ENCODE measurements at regions not wholly inside any gene's neighbourhood (a gene's known extent, or its start where the extent isn't known, plus 50 kb on each side); places are given as distances from the start of the nearest gene placed in this dataset.
"Not testable (repeated sequence)": the region's sequence is repeated elsewhere in the genome, so short reads cannot be mapped to it uniquely, and the experiment has no call there.

GRCh38 chr14:53252141-53252540 lies 99.0 kb upstream of the DDHD1 start:
- TF ChIP-seq TARDBP (IDR thresholded peaks at IDR 0.05) = no peak
- DNase-seq (ENCODE audit: extremely low spot score) = no peak
- POLR2A ChIA-PET = no interaction called here
- CTCF ChIA-PET = no interaction called here

GRCh38 chr14:53249059-53249458 lies 95.9 kb upstream of the DDHD1 start:
- no peak for TF ChIP-seq FOXK2 (IDR thresholded peaks at IDR 0.05)
- no peak for TF ChIP-seq LEF1 (IDR thresholded peaks at IDR 0.05; ENCODE audit: borderline replicate concordance)
- no peak for TF ChIP-seq ELF4 (IDR thresholded peaks at IDR 0.05)
- POLR2A ChIA-PET = no interaction called here
- CTCF ChIA-PET = no interaction called here
- no peak for DNase-seq (ENCODE audit: extremely low spot score)

- TF ChIP-seq FOXM1 (IDR thresholded peaks at IDR 0.05; ENCODE audit: borderline replicate concordance) = no peak
- TF ChIP-seq ZNF384 (IDR thresholded peaks at IDR 0.05) = no peak
- TF ChIP-seq SUZ12 (IDR thresholded peaks at IDR 0.05) = no peak
- no peak for TF ChIP-seq LEF1 (IDR thresholded peaks at IDR 0.05; ENCODE audit: borderline replicate concordance)
- no peak for TF ChIP-seq FOXA1 (IDR thresholded peaks at IDR 0.05)
- TF ChIP-seq SP1 (IDR thresholded peaks at IDR 0.05) = no peak
- no peak for TF ChIP-seq FOXK2 (IDR thresholded peaks at IDR 0.05)
- TF ChIP-seq CTBP1 (IDR thresholded peaks at IDR 0.05; ENCODE audit: borderline replicate concordance) = no peak
- no peak for TF ChIP-seq HDGF (IDR thresholded peaks at IDR 0.05; ENCODE audit: borderline replicate concordance)
- no peak for TF ChIP-seq BHLHE40 (IDR thresholded peaks at IDR 0.05; ENCODE audit: borderline replicate concordance)
- TF ChIP-seq ARNT (IDR thresholded peaks at IDR 0.05) = no peak
- TF ChIP-seq PKNOX1 (IDR thresholded peaks at IDR 0.05) = no peak
- TF ChIP-seq ELF4 (IDR thresholded peaks at IDR 0.05) = no peak
- no peak for TF ChIP-seq NFRKB (IDR thresholded peaks at IDR 0.05)
- TF ChIP-seq TARDBP (IDR thresholded peaks at IDR 0.05) = no peak
- no peak for TF ChIP-seq L3MBTL2 (conservative IDR thresholded peaks at IDR 0.05)
- CTCF ChIA-PET = no interaction called here
- POLR2A ChIA-PET = no interaction called here
- DNase-seq (ENCODE audit: extremely low spot score) = no peak
These were observed 94.7 kb upstream of the DDHD1 start for GRCh38 chr14:53247596-53248370.

- POLR2A ChIA-PET; CTCF ChIA-PET; DNase-seq (ENCODE audit: extremely low spot score): not testable (repeated sequence)
These were observed 89.8 kb upstream of the DDHD1 start for GRCh38 chr14:53242898-53243297.

GRCh38 chr14:53237488-53237887 lies 84.4 kb upstream of the DDHD1 start:
- no peak for DNase-seq (ENCODE audit: extremely low spot score)
- TF ChIP-seq HDGF (IDR thresholded peaks at IDR 0.05; ENCODE audit: borderline replicate concordance) = no peak
- TF ChIP-seq LEF1 (IDR thresholded peaks at IDR 0.05; ENCODE audit: borderline replicate concordance) = no peak
- no peak for TF ChIP-seq FOXA1 (IDR thresholded peaks at IDR 0.05)
- no peak for TF ChIP-seq CTBP1 (IDR thresholded peaks at IDR 0.05; ENCODE audit: borderline replicate concordance)
- no peak for TF ChIP-seq SUZ12 (IDR thresholded peaks at IDR 0.05)
- TF ChIP-seq L3MBTL2 (conservative IDR thresholded peaks at IDR 0.05) = no peak
- no peak for TF ChIP-seq BHLHE40 (IDR thresholded peaks at IDR 0.05; ENCODE audit: borderline replicate concordance)
- no peak for TF ChIP-seq TARDBP (IDR thresholded peaks at IDR 0.05)
- no peak for TF ChIP-seq FOXM1 (IDR thresholded peaks at IDR 0.05; ENCODE audit: borderline replicate concordance)
- no peak for TF ChIP-seq FOXK2 (IDR thresholded peaks at IDR 0.05)
- no peak for TF ChIP-seq SP1 (IDR thresholded peaks at IDR 0.05)
- TF ChIP-seq PKNOX1 (IDR thresholded peaks at IDR 0.05) = no peak
- TF ChIP-seq ZNF384 (IDR thresholded peaks at IDR 0.05) = no peak
- no peak for TF ChIP-seq ELF4 (IDR thresholded peaks at IDR 0.05)
- no peak for TF ChIP-seq NFRKB (IDR thresholded peaks at IDR 0.05)
- TF ChIP-seq ARNT (IDR thresholded peaks at IDR 0.05) = no peak
- ChIA-PET POLR2A (no interaction called here), CTCF (no interaction called here)

GRCh38 chr14:53236708-53237107 lies 83.6 kb upstream of the DDHD1 start:
- ChIA-PET CTCF (interaction anchor here (0.6 kb wide), 1 partner anchor 1404 kb away, joined by 4 read pairs; no protein-coding TSS in a partner anchor), POLR2A (no interaction called here)
- TF ChIP-seq CTBP1 (IDR thresholded peaks at IDR 0.05; ENCODE audit: borderline replicate concordance) = no peak
- DNase-seq (ENCODE audit: extremely low spot score) = no peak

GRCh38 chr14:53231171-53231570 lies 78.0 kb upstream of the DDHD1 start:
- peak; percentile 9 for DNase-seq (ENCODE audit: extremely low spot score)
- POLR2A ChIA-PET = interaction anchor here (0.5 kb wide), 1 partner anchor 649 kb away, joined by 3 read pairs; no protein-coding TSS in a partner anchor
- TF ChIP-seq HDGF (IDR thresholded peaks at IDR 0.05; ENCODE audit: borderline replicate concordance) = no peak
- TF ChIP-seq TARDBP (IDR thresholded peaks at IDR 0.05) = no peak
- no peak for TF ChIP-seq CTBP1 (IDR thresholded peaks at IDR 0.05; ENCODE audit: borderline replicate concordance)
- TF ChIP-seq ZNF384 (IDR thresholded peaks at IDR 0.05) = no peak
- TF ChIP-seq FOXM1 (IDR thresholded peaks at IDR 0.05; ENCODE audit: borderline replicate concordance) = no peak
- TF ChIP-seq PKNOX1 (IDR thresholded peaks at IDR 0.05) = peak; percentile 75
- no peak for TF ChIP-seq FOXA1 (IDR thresholded peaks at IDR 0.05)
- CTCF ChIA-PET = interaction anchor here (0.7 kb wide), 1 partner anchor 1570 kb away, joined by 4 read pairs; no protein-coding TSS in a partner anchor

Measured in HEK293T (cell line).